HL-60 (cell line): ENCODE measurements at regions not wholly inside any gene's neighbourhood (a gene's known extent, or its start where the extent isn't known, plus 50 kb on each side); places are given as distances from the start of the nearest gene placed in this dataset.

Experiments used
- CTCF ChIP-seq: IDR thresholded peaks from one replicate; pipeline ENCODE4 v1.5.1; 2011; ENCODE audit warnings: low read length, control low read depth, inconsistent platforms; ENCODE audit not compliant: insufficient read depth
- GABPA ChIP-seq: IDR thresholded peaks from 2 replicates; pipeline ENCODE4 v1.6.1; 2012; ENCODE audit warnings: low read depth
- POLR2AphosphoS5 ChIP-seq: IDR thresholded peaks from 2 replicates; pipeline ENCODE4 v1.6.1; 2012; ENCODE audit warnings: low read depth
- SPI1 ChIP-seq: IDR thresholded peaks from 2 replicates; pipeline ENCODE4 v1.6.1; 2012; ENCODE audit warnings: low read depth, mild to moderate bottlenecking, borderline replicate concordance

GRCh38 chr7:67616517-67616916 lies 619.9 kb downstream of the TYW1 start:
- TF ChIP-seq CTCF (no peak), GABPA (no peak), POLR2AphosphoS5 (no peak), SPI1 (no peak)
